MM.1S (cell line): ENCODE measurements at regions not wholly inside any gene's neighbourhood (a gene's known extent, or its start where the extent isn't known, plus 50 kb on each side); places are given as distances from the start of the nearest gene placed in this dataset.

ENCODE experiments used
- DNase-seq: peaks from one replicate; pipeline ENCODE4 v3.0.0-alpha.2; 2015
- H2AFZ ChIP-seq: fragments of 300-600 bp; sonication (generic); 2 replicates; pipeline ENCODE4 v1.6.0; 2016; ENCODE audit warnings: antibody characterized with exemption, low read length
- H3F3A ChIP-seq: fragments of 300-600 bp; sonication (generic); 2 replicates; pipeline ENCODE4 v1.6.1; 2016; ENCODE audit warnings: mild to moderate bottlenecking, antibody characterized with exemption, low read length, moderate library complexity, mixed read lengths; ENCODE audit not compliant: insufficient read depth
- H3K27ac ChIP-seq: fragments of 300-600 bp; sonication (generic); 2 replicates; pipeline ENCODE4 v1.5.1; 2016; ENCODE audit warnings: mild to moderate bottlenecking, low read length
- H3K27me3 ChIP-seq: fragments of 300-600 bp; sonication (generic); replicated peaks from 2 replicates; pipeline ENCODE4 v1.6.0; 2016; ENCODE audit warnings: low read length; ENCODE audit not compliant: insufficient read depth
- H3K36me3 ChIP-seq: fragments of 300-600 bp; sonication (generic); replicated peaks from 2 replicates; pipeline ENCODE4 v1.6.1; 2016; ENCODE audit warnings: mild to moderate bottlenecking, low read length, mixed read lengths; ENCODE audit not compliant: insufficient read depth
- H3K4me1 ChIP-seq: fragments of 300-600 bp; sonication (generic); 2 replicates; pipeline ENCODE4 v1.6.1; 2016; ENCODE audit warnings: low read length, mixed read lengths
- H3K4me2 ChIP-seq: fragments of 300-600 bp; sonication (generic); 2 replicates; pipeline ENCODE4 v1.6.0; 2016; ENCODE audit warnings: low read depth, low read length
- H3K4me3 ChIP-seq: fragments of 300-600 bp; sonication (generic); 2 replicates; pipeline ENCODE4 v1.5.1; 2016; ENCODE audit warnings: low read length, mixed read lengths
- H3K79me2 ChIP-seq: fragments of 300-600 bp; sonication (generic); 2 replicates; pipeline ENCODE4 v1.6.1; 2016; ENCODE audit warnings: mixed run types, low read length, mixed read lengths
- H3K9ac ChIP-seq: fragments of 300-600 bp; sonication (generic); 2 replicates; pipeline ENCODE4 v1.6.1; 2016; ENCODE audit warnings: low read length, mixed read lengths
- H3K9me2 ChIP-seq: fragments of 300-600 bp; sonication (generic); replicated peaks from 2 replicates; pipeline ENCODE4 v1.6.1; 2016; ENCODE audit warnings: mild to moderate bottlenecking, low read length, mixed read lengths; ENCODE audit not compliant: insufficient read depth
- H3K9me3 ChIP-seq: fragments of 300-600 bp; sonication (generic); replicated peaks from 2 replicates; pipeline ENCODE4 v1.6.1; 2016; ENCODE audit warnings: mild to moderate bottlenecking, low read length, mixed read lengths; ENCODE audit not compliant: insufficient read depth
- H4K20me1 ChIP-seq: fragments of 300-600 bp; sonication (generic); 2 replicates; pipeline ENCODE4 v1.6.1; 2016; ENCODE audit warnings: mild to moderate bottlenecking, low read length, moderate library complexity, mixed read lengths; ENCODE audit not compliant: insufficient read depth
- CTCF ChIP-seq: fragments of 300-600 bp; sonication (generic); IDR thresholded peaks from 2 replicates; pipeline ENCODE4 v1.5.1; 2016; ENCODE audit warnings: antibody characterized with exemption, low read length, mixed read lengths
- EZH2 ChIP-seq: fragments of 300-600 bp; sonication (generic); optimal IDR thresholded peaks from 2 replicates; pipeline ENCODE3; 2017; ENCODE audit warnings: low read depth, mild to moderate bottlenecking, antibody characterized with exemption, low read length, mixed read lengths
- EZH2phosphoT487 ChIP-seq: fragments of 300-600 bp; sonication (generic); IDR thresholded peaks from 2 replicates; pipeline ENCODE4 v1.6.1; 2018; ENCODE audit warnings: antibody characterized with exemption, low read length

GRCh38 chr12:22924391-22924790 is 299.4 kb downstream of the ETNK1 start:
- Histone ChIP-seq H3K9ac (no peak overlapping the region), H3F3A (no peaks in the 10 kb centered on the region), H3K27ac (no peak overlapping the region), H3K9me2 (no peaks in the 10 kb centered on the region), H3K79me2 (no peaks in the 10 kb centered on the region), H4K20me1 (no peaks in the 10 kb centered on the region), H3K9me3 (no peaks in the 10 kb centered on the region), H3K36me3 (no peaks in the 10 kb centered on the region), H2AFZ (no peak overlapping the region), H3K4me2 (no peak overlapping the region), H3K4me1 (no peaks in the 10 kb centered on the region), H3K27me3 (no peaks in the 10 kb centered on the region), H3K4me3 (no peak overlapping the region)
- DNase-seq = no peak
- TF ChIP-seq EZH2 (no peak), EZH2phosphoT487 (no peak), CTCF (no peak)

GRCh38 chr12:22925623-22926022 is 300.7 kb downstream of the ETNK1 start:
- Histone ChIP-seq H3K27me3 (no peaks in the 10 kb centered on the region), H4K20me1 (no peaks in the 10 kb centered on the region), H3K79me2 (no peaks in the 10 kb centered on the region), H3K4me1 (no peaks in the 10 kb centered on the region), H2AFZ (no peak overlapping the region), H3K36me3 (no peaks in the 10 kb centered on the region), H3K27ac (no peak overlapping the region), H3K4me3 (no peak overlapping the region), H3K9me2 (no peaks in the 10 kb centered on the region), H3K9me3 (no peaks in the 10 kb centered on the region), H3F3A (no peaks in the 10 kb centered on the region), H3K4me2 (no peak overlapping the region), H3K9ac (no peak overlapping the region)
- no peak for DNase-seq
- TF ChIP-seq EZH2phosphoT487 (no peak), CTCF (no peak), EZH2 (no peak)

- Histone ChIP-seq H3K27ac (no peak overlapping the region), H3K9me2 (no peaks in the 10 kb centered on the region), H3F3A (no peaks in the 10 kb centered on the region), H3K4me2 (no peak overlapping the region), H3K79me2 (no peaks in the 10 kb centered on the region), H3K4me3 (no peak overlapping the region), H3K9ac (no peak overlapping the region), H3K27me3 (no peaks in the 10 kb centered on the region), H3K36me3 (no peaks in the 10 kb centered on the region), H3K9me3 (no peaks in the 10 kb centered on the region), H4K20me1 (no peaks in the 10 kb centered on the region), H2AFZ (no peak overlapping the region), H3K4me1 (no peaks in the 10 kb centered on the region)
- TF ChIP-seq CTCF = no peak
- TF ChIP-seq EZH2phosphoT487 = no peak
- TF ChIP-seq EZH2 = no peak
- DNase-seq = no peak
Observed at GRCh38 chr12:22932431-22932830, 307.5 kb downstream of the ETNK1 start.

GRCh38 chr12:22935090-22935489 is 310.1 kb downstream of the ETNK1 start:
- H3K36me3 ChIP-seq = no peaks in the 10 kb centered on the region
- no peaks in the 10 kb centered on the region for H4K20me1 ChIP-seq
- no peak overlapping the region for H3K27ac ChIP-seq
- no peak for DNase-seq
- no peaks in the 10 kb centered on the region for H3F3A ChIP-seq
- H3K27me3 ChIP-seq = no peaks in the 10 kb centered on the region
- H2AFZ ChIP-seq = no peak overlapping the region
- no peaks in the 10 kb centered on the region for H3K9me2 ChIP-seq
- no peak overlapping the region for H3K9ac ChIP-seq
- no peak overlapping the region for H3K4me2 ChIP-seq
- H3K9me3 ChIP-seq = no peaks in the 10 kb centered on the region
- no peak overlapping the region for H3K4me3 ChIP-seq
- no peaks in the 10 kb centered on the region for H3K4me1 ChIP-seq
- TF ChIP-seq EZH2 (no peak), EZH2phosphoT487 (no peak), CTCF (no peak)
- H3K79me2 ChIP-seq = no peaks in the 10 kb centered on the region
